ENCODE measurements at regions not wholly inside any gene's neighbourhood (a gene's known extent, or its start where the extent isn't known, plus 50 kb on each side); places are given as distances from the start of the nearest gene placed in this dataset.

DNA sequence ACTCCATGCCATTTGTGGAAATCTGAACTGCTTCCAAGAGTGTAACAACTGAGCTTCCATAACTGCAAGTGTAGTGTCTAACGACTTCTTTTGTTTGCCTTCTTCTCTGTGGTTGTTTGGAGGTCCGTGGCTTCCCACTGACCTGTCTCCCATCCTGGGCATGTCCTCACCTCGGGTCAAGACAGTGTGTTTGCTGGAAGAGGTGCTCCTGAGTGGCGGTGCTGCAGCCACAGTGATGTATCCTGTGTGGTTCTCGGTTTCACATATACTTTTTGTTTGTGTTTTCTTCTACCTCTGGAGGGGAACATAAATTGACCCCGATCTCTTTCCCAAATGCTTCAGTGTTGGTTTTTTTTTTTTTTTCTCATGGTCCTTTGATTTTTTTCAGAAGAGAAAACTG, 84.7 kb upstream of the NPVF start:
- Histone ChIP-seq H3K4me3 (no peak overlapping the region), H3K4me1 (peaks cover 0 to 22% (median 17%) of the 10 kb centered on the region in 4 donors), H3K27ac (no peak overlapping the region), H3K27me3 (no peaks in the 10 kb centered on the region), H3K36me3 (no peaks in the 10 kb centered on the region), H3K9me3 (no peaks in the 10 kb centered on the region)
- TF ChIP-seq POLR2AphosphoS5 (IDR thresholded peaks at IDR 0.05): no peak
- TF ChIP-seq POLR2A (IDR thresholded peaks at IDR 0.05): no peak
- TF ChIP-seq EP300 (IDR thresholded peaks at IDR 0.05): no peak
- DNase-seq: no peak
- intact Hi-C loops (cut with DNase I): no loop called here
- 66 to 80% methylated on average over 6 of the region's 6 CpGs for WGBS, 2 donors

DNA sequence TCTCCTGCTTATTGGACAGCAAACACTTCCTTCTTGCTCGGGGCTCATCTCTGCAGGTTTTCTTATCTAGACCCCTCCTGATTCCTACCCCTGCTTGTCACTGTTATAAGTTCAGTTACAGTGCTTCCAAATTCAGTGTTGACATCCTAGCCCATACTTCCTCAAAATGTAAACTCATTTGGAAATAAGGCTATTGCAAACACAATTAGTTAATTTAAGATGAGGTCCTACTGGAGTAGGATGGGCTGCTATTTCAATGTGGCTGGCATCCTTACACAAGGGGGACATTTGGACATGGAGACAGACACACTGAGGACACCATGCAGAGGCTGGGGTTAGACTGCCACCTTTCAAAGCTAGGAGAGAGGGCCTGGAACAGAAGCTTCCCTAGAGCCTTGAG, 85.2 kb upstream of the NPVF start:
- Histone ChIP-seq H3K9me3 (no peaks in the 10 kb centered on the region), H3K36me3 (no peaks in the 10 kb centered on the region), H3K27me3 (no peaks in the 10 kb centered on the region), H3K27ac (no peak overlapping the region), H3K4me1 (peaks cover 0 to 16% (median 12%) of the 10 kb centered on the region in 4 donors), H3K4me3 (no peak overlapping the region)
- WGBS, 2 donors: 17 to 60% methylated on average over 1 of the region's 1 CpG
- intact Hi-C loops (cut with DNase I): no loop called here
- DNase-seq: no peak
- TF ChIP-seq EP300 (IDR thresholded peaks at IDR 0.05) (no peak), POLR2A (IDR thresholded peaks at IDR 0.05) (no peak), POLR2AphosphoS5 (IDR thresholded peaks at IDR 0.05) (no peak)
- TF ChIP-seq, protein P1, sequence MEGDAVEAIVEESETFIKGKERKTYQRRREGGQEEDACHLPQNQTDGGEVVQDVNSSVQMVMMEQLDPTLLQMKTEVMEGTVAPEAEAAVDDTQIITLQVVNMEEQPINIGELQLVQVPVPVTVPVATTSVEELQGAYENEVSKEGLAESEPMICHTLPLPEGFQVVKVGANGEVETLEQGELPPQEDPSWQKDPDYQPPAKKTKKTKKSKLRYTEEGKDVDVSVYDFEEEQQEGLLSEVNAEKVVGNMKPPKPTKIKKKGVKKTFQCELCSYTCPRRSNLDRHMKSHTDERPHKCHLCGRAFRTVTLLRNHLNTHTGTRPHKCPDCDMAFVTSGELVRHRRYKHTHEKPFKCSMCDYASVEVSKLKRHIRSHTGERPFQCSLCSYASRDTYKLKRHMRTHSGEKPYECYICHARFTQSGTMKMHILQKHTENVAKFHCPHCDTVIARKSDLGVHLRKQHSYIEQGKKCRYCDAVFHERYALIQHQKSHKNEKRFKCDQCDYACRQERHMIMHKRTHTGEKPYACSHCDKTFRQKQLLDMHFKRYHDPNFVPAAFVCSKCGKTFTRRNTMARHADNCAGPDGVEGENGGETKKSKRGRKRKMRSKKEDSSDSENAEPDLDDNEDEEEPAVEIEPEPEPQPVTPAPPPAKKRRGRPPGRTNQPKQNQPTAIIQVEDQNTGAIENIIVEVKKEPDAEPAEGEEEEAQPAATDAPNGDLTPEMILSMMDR (IDR thresholded peaks at IDR 0.05): no peak

DNA sequence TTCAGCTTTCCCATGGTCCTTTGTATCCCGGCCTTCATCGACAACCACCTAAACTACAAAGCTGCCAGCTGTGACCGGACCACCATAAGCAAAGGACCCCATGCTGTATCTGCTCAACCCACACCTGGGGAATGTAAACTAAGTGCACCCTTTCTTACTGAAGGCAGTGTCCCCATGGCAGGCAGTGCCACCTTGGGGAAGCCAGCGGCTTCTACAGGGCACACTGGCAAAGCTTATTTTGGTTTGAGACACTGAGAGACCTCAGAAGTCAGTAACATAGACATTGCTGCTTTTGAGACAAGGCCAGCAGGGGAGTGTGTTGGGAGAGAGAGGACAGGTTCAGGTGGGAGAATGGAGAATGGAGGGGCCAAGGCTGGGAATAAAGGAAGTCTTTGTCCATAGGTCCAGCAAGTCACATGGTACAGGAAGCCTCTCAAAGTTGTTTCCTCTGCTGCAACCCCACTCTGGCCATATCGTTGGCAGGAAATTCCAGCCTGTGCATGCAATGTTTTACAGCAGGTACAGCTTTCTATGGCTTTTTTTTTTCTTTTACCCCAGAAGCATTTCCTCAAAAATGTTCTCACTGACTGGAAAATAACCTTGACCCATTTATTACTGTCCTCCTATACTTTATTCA, 85.9 kb upstream of the NPVF start:
- WGBS, 2 donors: 68 to 82% methylated on average over 5 of the region's 5 CpGs

DNA sequence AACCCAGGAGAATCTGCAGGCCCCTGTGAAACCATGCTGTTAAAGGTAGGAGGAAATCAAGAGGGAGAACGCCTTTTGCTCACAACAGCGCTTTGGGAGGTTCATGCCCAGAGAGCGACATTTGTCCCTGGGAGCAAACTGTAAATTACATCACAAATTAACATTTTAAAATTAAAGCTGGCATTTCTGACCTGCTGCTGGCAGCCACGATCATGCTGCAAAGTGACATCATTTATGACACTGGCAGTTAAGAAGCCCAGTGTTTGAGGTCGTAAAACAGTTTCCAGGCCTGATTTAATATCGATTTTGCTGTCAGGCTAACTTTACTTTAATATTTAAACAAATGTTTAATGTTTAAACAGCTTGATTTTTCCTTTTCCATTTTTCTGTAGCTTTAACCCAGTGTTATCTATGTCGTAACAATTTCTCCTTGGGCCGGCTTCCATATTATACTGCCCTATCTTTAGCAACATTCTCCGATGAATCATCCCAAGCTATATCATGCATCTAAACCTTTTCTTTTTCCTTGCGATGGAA, 86.5 kb upstream of the NPVF start:
- TF ChIP-seq POLR2AphosphoS5 (IDR thresholded peaks at IDR 0.05): no peak
- TF ChIP-seq, protein P1 (IDR thresholded peaks at IDR 0.05): no peak
- no peak for TF ChIP-seq POLR2A (IDR thresholded peaks at IDR 0.05)
- no peak for TF ChIP-seq EP300 (IDR thresholded peaks at IDR 0.05)
- Histone ChIP-seq H3K4me1 (peaks cover 0 to 4% (median under 1%) of the 10 kb centered on the region in 4 donors), H3K36me3 (no peaks in the 10 kb centered on the region), H3K27ac (no peak overlapping the region), H3K4me3 (no peak overlapping the region), H3K27me3 (no peaks in the 10 kb centered on the region), H3K9me3 (no peaks in the 10 kb centered on the region)
- 15 to 70% methylated on average over 10 of the region's 10 CpGs for WGBS, 2 donors
- DNase-seq: no peak
- intact Hi-C loops (cut with DNase I): no loop called here

More for the DNA sequence above, 85.9 kb upstream of the NPVF start:
- H3K4me3 ChIP-seq: no peak overlapping the region
- TF ChIP-seq, protein P1 (IDR thresholded peaks at IDR 0.05): no peak
- TF ChIP-seq EP300 (IDR thresholded peaks at IDR 0.05): no peak
- TF ChIP-seq POLR2AphosphoS5 (IDR thresholded peaks at IDR 0.05): no peak
- no peak for TF ChIP-seq POLR2A (IDR thresholded peaks at IDR 0.05)
- no peak for DNase-seq
- no peaks in the 10 kb centered on the region for H3K9me3 ChIP-seq
- no peaks in the 10 kb centered on the region for H3K27me3 ChIP-seq
- H3K36me3 ChIP-seq: no peaks in the 10 kb centered on the region
- no peak overlapping the region for H3K27ac ChIP-seq
- H3K4me1 ChIP-seq: peaks cover 0 to 9% (median 5%) of the 10 kb centered on the region in 4 donors
- intact Hi-C loops (cut with DNase I): no loop called here

DNA sequence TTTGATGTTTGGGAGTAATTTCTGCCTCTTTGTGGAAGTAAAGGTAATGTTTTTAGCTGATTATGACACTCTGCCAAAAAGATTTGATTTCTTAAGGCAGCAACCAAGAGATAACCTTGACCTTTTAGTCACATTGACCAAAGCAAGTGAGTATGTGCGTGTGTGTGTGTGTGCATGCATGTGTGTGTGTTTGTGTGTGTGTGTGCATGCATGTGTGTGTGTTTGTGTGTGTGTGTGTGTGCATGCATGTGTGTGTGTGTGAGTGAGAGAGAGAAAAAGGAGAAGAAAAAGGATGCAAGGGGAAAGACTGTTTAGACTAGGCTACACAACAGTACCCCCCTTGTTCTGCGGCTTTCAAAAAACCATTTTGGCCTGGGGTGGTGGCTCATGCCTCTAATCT, 88.1 kb upstream of the NPVF start:
- H3K27ac ChIP-seq: no peak overlapping the region
- no peaks in the 10 kb centered on the region for H3K36me3 ChIP-seq
- no peaks in the 10 kb centered on the region for H3K9me3 ChIP-seq
- H3K4me1 ChIP-seq: peaks cover 0 to 4% (median 0%) of the 10 kb centered on the region in 4 donors
- no peaks in the 10 kb centered on the region for H3K27me3 ChIP-seq
- intact Hi-C loops (cut with DNase I): no loop called here
- TF ChIP-seq EP300 (IDR thresholded peaks at IDR 0.05) (no peak), POLR2AphosphoS5 (IDR thresholded peaks at IDR 0.05) (no peak), POLR2A (IDR thresholded peaks at IDR 0.05) (no peak)
- TF ChIP-seq, protein P1 (IDR thresholded peaks at IDR 0.05): no peak
- no peak overlapping the region for H3K4me3 ChIP-seq
- WGBS, 2 donors: 78 to 95% methylated on average over 2 of the region's 2 CpGs
- no peak for DNase-seq

Measured in sigmoid colon (tissue), 6 donors.